GM19025 (cell line): ENCODE measurements at regions not wholly inside any gene's neighbourhood (a gene's known extent, or its start where the extent isn't known, plus 50 kb on each side); places are given as distances from the start of the nearest gene placed in this dataset.

Experiments used
- ATAC-seq: cut with Tn5 transposase; IDR thresholded peaks from one replicate; pipeline ENCODE4 v1.9.1; 2021; ENCODE audit warnings: mild to moderate bottlenecking, low read depth, moderate library complexity; ENCODE audit not compliant: unreplicated experiment

DNA sequence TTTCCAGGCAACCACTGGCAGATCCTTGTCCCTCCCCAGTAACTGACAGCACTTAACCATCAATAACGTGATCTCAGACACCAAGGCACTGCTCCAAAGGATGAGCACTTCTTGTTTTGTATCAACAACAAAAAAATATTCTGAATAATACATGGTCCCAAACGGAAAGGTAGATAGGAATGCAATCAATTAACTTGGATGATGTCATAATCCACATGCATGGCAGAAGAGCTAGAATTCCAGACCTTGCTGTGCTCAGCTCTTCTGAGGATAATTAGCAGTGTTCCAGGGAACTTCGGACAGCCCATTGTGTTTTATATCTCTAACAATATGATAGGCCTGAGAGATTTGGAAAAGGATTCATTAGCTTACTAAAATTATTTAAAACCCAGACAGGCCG is 288.4 kb upstream of the PCSK5 start:
- no peak for ATAC-seq

DNA sequence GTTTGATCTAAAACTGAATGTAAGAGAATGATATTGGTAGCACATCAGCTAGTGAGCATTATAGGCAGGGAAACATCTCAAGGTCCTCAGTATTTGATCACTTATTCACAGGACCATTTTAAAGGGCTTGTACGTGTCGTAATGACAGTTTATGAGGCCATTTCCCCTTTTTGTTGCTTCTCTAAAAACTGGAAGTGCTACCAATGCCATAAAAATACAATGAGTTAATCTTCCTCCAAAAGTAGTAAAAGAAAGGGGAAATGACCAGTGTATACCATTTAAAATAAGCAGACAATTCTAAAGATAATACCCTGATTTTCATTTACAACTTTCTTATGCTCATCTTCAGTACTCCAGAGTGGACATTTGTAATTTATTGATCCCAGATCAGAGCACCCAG is 285.8 kb upstream of the PCSK5 start:
- ATAC-seq: no peak

DNA sequence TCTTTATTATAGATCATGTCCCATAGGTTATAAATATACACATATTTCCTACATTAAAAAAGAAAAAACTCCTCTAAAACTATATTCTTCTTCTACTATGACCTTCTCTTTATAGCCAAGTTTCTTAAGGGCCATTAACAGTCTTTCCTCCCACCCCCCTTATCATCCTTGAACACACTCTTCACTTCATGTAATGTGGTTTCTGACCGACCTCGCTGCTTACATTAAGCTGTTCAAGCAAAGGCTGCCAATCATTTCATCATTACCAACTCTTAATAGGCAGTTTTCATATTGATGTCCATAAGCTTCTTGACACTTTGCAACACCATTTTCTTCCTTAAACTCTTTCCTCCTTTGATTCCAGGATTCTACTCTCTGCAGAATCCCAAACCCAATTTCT is 283.0 kb upstream of the PCSK5 start:
- no peak for ATAC-seq

DNA sequence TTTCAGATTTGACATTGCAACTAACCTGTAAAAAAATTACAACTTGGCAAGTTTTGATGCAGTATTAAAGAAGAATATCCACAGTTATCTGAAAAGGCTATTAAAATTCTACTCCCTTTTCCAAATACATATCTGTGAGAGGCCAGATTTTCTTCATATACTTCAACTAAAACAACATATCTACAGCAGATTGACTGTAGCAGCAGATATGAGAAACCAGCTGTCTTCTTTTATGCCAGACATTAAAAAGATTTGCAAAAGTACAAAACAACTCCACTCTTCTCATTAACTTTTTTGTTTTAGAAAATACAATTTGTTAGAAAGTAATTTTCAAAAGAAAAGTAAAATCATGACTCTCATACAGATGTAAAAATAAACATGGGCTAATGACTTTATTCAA is 281.1 kb upstream of the PCSK5 start:
- no peak for ATAC-seq

DNA sequence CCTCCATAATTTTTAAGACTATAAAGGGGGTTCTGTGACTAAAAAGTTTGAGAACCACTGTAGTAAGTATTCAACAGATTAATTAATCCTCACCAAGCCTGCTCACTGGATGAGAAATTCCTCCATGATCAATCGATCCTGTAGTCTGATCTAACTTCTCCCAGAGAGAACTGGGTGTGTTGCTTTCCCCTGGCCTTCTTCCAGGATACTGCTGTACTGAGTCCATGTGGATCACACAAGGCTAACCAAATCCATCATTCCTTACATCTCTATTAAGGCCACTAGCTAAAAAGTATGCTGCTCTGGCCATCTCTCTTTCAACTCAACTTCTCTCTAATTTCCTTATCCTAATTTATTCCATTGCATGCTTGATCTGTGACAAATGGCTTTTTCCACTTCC is 280.2 kb upstream of the PCSK5 start:
- ATAC-seq: no peak

DNA sequence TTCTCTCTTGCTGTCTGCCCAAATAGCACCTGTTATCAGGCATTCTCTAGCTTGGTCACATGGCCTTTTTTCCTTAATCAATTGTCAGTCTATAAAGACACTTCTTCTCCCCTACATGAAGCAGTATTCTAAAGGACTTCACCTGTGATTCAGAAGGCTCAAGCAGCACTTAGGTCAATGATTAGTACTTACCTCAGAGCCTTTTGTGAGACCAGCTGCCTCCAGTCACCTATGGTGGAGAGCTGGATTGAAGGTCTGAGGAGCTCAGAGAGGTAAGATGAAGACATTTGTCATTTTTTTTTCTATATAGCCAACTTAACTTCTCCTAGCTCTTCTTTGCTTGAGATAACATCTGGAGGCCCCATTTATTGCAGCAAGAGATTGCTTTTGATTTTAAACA is 278.3 kb upstream of the PCSK5 start:
- ATAC-seq: no peak

DNA sequence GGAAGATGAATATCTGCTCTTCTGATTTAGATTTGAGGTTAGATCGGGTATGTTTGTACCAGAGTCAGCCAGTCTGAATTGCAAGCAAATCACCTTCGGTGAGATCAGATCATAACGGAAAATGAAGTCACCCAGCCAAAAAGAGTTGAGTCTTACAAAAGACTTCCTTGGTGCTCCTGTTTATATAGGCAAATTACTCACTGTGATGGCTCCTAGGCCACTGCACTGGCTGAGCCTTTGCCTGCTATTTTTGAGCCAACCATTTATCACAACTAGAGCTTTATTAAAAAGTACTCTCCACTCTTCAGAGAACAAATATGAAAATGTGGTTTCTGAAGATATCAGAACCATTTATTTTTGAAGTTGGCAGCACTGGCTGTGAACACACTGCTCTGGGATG is 277.7 kb upstream of the PCSK5 start:
- no peak for ATAC-seq

DNA sequence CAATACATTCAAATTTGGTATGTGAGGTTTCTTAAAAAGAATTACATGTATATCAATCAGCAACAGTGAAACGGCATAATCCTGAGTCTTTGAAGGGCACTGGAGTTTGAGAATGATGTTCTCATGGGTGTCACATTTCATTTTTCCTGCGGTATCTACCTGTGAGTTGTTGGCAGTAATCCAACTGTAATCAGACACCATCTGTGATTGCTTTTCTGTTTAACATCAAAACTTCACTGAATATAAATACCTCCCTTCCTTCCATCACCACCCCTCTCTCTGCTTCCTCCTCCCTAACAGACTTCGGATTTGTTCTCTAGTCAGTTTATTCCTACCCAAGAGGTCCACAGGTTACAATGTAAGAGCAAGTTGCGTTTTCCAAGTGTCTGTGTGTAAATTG is 275.2 kb upstream of the PCSK5 start:
- no peak for ATAC-seq

DNA sequence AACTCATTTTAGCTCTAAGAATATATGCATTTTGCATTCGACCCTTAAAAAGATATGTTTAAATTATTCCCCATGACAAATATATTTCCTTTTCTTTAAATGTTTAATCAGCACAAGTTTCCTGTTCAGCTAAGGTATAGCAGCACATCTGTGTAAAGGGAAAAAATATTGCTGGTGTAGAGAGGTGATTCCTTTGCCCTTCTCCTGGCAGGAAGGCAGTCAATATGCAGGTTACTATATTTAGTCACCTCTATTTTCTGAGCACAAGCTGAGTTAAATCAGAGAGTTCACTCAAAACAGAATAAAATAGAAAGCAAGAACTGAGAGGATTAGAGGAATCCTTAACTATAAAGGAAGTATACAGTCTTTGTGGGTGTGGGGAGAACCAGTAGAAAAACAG is 274.4 kb upstream of the PCSK5 start:
- ATAC-seq: no peak

DNA sequence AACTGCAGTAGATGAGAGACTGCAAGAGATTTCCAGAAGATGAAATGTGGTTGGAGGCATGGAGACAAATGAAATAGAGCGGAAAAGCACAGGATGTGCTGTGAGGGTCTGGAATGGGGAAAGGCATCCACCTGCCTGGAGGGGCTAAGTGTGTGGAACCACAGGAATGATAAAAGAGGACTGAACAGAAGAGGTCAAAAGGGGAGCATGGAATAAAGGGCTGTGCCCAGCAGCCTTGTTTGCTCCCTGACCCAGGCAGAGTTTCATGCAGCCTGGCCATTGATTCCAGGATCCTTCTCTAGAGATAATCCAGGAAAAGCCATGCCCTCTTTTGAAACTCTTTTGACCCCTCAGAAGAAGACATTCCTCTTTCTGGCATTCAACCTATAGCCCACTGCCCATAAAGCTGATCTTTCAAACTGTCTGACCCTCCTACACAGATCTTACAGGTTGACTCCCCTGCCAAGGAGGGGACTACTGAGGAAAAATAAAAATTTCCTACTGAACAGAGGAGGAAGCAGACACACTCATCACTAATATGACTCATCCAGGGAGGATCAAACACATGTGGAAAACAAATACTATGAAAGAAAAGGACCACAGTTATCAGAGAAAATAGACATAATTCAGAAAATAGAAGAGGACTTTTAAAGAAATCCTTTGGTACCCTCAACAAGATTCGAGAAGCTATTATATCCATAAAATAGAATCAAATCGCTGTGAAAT is 273.5 kb upstream of the PCSK5 start:
- no peak for ATAC-seq

DNA sequence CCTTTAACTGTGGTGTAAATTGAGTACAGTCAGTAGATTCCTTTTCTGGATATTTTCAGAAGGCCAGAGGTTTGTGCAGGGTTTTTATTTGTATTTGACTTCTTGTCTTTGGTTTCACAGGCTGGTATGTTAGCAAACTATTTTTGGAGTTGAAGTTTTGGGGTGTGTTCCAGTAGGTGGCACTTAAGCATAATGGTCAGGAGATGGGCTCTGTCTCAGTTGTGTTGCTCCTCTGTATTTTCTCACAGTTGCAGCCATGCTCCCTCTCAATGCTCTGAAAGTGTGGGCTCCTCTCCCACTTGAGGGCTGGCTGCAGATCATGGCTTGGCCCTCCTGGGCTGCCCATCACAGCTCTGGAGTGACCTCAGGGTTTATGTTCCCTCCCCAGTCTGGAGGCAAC is 267.0 kb upstream of the PCSK5 start:
- no peak for ATAC-seq

DNA sequence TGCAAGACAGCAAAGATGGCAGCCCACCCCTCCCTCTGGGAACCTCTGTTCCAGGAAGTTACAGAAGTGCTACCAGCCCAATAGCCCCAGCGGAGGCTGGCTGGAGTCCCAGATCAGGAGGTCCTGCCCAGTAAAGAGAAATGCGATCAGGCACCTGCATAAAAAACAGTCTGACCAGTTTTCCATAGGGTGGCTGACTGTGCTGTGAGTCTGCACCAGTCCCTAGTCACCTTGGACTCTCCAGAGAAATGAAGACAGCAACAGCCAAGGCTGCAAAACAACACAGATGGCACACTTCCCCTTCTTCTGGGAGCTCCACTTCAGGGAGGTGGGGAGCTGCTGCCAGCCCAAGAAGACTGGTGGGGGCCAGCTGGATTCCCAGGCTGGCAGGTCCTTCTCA is 265.5 kb upstream of the PCSK5 start:
- ATAC-seq: no peak

DNA sequence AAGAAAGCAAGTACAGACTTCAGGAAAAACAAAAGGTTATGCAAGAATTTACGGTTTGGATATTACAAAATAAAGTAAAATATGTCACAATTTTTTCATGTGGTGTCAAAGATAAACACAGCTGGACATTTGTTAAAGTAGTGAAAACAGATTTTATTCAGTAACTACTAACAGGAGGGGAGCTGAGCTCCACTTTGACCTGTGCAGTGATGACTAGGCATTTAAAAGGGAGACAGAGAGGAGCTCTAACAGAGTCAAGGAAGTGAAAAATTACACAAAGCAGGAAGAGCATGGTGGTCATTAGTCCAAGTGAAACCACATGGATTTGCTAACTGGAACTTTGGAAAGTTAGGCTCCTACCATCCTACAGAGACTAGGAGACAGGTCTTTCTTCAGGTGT is 263.6 kb upstream of the PCSK5 start:
- no peak for ATAC-seq

DNA sequence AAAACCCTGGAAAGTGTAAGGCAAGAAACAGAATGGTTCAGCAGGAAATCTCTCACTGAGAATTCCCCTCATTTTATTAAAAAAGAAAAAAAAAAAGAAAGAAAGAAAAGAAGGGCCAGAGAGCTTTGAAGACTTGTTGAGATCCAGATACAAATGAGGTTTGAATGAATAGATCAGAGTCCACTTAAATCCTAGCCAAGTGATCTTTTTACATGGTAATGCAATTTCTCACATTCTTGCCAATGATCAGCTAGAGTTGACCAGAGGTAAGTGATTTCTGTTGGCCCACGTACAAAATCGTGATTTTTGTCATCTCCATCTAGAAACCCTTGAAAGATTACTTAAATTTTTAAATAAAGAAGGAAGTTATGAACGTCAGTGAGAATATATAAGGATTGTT is 261.5 kb upstream of the PCSK5 start:
- ATAC-seq: no peak

DNA sequence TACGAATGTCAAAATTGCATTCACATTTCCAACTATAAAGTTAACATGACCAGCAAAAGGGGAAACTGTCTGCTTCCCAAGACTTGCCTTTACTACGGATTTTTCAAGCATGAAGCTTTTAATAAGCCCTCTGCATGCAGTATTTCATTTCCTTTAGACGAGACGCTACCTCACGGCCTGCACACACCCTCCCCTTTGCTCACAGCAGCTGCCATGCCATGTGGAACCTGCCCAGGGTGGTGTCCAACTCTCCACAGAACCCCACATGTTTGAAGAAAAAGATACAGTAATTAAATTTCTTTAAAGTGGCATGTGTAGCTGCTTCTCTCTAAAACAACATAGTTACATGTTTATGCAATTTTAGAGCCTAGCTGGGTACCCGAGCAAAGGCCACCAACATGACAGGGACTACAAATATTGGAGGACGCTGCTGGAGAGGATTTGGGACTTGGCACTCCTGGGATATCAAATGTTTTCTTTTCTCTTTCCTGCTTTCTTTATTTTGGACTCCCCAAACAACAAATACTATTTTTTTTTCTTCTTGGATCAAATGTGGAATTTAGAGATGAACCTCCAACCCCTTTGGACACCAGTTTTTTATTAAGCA is 256.9 kb upstream of the PCSK5 start:
- no peak for ATAC-seq

DNA sequence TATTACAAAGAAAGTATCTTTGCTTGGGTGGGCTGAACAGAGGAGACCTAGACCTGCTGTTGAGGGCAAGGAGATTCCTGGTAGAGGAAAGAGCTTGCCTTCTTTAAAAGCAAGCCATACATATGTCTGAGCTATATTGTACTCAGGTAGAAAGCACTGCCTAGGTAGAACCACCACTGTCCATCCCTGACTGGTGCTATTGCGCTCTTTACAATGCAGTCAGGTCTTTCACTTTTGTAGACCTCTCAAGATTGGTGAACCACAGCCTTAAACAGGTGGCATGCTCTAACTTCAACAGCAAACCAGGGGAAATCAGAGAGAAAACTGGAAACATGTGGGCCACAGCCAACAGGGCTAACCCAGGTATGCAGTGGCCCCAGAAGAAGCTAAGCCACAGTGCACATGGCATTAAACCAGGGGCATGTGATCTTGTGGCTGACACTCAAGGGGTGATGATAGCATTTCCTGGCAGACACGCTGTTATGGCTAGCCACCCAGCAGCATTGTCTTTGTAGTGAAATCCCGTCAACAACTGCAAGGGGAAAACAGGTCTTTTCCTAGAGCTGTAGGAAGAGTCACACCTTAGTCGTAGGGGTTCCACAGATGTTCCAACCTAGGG is 253.9 kb upstream of the PCSK5 start:
- no peak for ATAC-seq

DNA sequence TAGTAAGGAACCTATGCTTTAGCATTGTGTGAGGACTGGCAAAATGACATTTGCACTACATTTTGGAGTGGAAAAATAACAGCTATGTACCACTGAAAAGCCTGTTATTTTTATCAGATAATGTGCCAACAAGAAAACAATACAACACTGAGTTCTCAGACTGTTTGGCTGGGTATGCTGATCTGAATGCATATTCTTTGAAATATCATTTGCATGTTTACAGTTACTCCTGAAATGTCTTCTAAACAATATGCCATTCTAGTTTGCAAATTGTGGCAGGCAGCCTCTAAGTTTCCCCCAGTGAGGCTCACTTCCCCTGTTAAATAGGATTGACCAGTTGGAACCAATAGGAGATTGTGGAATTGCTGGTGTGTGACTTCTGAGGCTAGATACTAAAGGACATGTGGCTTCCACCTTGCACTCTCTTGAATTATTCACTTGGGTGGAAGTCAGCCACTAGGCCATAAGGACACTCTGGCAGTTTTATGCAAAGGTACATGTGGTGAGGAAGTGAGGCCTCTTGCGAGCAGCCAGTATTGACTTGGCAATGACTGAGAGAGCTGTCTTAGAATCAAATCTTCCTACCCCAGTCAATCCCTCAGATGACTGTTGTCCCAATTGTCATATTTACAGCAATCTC is 250.4 kb upstream of the PCSK5 start:
- ATAC-seq: no peak

DNA sequence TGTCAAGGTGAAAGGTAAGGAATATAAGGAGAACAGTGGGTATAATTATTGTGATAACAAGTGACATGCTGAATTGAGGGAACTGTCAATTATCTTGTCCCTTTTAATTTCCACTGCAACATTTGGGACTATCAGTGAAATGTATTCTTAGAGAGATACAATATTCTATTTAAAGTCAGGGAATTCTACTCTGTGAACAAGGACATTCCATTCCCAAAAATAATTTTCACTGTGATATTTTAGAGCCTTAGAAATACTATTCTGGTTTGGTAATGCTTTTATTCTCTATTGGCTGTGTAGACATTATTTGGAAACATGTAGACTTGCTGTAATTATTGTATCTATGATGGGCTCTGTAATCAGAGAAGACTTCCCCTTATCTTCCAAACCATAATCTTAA is 248.0 kb upstream of the PCSK5 start:
- no peak for ATAC-seq

DNA sequence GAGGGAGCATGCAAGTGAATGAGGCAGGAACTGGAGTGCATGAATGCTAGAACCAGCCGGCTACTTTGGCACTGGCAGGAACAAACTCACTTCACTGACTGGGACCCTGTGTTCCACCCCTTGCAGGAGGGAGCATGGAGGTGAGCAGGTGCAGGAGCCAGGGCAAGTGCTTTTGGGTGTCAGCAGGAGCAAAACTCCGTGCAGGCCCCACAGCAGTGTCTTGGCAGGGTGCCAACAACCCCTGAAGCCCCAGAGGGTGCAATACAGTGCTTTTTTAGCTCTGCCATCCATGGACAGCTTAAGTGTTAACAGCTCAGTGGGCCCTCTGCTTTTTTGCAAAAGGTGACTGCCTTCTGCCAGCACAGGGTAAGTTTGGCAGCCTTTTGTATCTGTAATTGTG is 245.8 kb upstream of the PCSK5 start:
- no peak for ATAC-seq

DNA sequence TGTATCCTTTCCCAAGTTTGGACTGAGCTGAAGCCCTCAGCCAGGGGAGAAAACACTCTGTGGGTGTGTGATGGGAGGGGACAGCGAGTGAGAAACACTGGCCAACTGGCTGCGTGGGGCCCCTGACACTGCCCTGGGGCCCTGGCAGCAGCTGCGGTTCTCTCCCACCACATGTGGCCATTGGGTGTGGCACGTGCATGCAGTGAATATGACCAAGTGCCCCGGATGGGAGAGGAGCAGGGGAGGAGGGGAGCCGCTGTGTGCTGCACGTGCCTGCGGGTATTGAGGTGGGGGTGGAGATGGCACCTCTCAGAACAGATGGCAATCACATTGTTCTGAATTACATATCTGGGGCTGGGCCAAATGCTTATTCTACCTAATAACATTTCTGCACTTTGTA is 242.4 kb upstream of the PCSK5 start:
- no peak for ATAC-seq

DNA sequence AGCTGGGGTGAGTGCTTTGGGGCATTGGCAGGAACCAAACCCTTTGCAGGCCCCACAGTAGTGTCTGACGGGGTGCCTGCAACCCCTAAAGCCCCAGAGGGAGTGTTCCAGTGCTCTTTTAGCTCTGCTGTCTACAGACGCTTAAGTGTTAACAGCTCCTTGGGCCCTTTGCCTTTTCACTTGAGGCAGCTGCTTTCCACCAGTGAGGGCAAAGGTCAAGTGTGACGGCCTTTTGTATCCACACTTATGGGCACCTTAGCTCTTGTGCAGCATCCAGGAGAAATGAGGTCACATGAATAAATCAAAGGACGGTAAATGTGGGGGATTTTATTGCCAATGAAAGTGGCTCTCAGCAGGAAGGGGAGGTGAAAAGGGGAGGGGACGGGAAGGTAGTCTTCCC is 241.4 kb upstream of the PCSK5 start:
- ATAC-seq: no peak

DNA sequence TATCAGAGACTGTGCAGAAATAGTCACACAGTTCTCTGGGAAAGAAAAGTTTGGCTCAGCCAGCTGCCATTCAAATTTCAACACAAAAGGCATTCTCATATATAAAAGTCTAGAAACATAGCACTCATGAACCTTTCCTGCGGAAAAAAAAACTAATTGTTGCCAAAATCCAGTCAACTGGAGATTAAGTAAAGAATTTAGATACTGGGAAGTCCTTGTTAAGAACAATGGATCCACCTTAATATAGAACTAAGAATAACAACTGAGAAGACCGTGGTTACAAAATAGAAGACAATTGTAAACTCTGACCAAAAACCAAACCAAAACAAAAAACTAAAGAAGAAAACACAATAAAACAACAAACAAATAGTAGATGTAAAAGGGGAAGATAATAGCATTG is 238.8 kb upstream of the PCSK5 start:
- ATAC-seq: no peak
